ENCODE measurements at regions not wholly inside any gene's neighbourhood (a gene's known extent, or its start where the extent isn't known, plus 50 kb on each side); places are given as distances from the start of the nearest gene placed in this dataset.

DNA sequence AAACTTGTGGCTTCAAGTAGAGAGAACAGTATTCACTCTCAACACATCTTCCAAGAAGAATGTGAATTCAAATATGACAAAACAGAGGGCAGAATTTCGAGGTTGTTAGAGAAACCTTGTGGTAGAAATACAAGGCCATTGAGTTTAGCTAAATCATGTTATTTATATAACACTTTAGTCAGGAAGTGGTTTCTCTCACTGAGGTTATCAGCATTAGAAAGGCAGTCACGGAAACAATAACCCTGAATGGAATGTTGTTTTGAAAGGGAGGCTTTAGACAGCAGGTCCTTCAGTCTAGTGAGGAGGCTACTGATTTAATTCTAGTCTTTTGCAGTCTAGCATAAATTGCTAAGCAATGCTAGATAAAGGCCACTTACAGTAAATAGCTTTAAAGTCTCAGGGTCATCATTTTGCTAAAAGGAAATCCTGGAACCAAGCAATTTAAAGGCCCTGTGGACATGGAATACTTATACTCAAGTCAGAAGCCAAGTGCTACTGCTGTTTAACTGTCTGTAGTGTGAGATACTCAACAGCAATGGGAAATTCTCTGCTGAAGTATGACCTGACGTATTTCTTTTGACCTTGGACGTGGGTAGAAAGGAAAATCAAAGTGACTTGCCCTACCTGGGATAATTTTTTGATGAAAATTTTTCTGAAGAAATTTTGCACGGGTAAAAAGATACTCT, 89.0 kb upstream of the CHODL start:
- in situ Hi-C loops (cut with HindIII; ENCODE audit: extremely low pct_ligation_motif_present, low pct_unique_long_range_greater_than_20kb), result no loop called here
- intact Hi-C loops (cut with micrococcal nuclease; ENCODE audit: unreplicated experiment), result no loop called here
- ChIA-PET POLR2A (no interaction called here), CTCF (ENCODE audit: low intra/inter-chr PET ratio, low total read pairs) (no interaction called here)
- BruUV-seq (replicated peaks), result no TSS peak
- H3K79me2 ChIP-seq (ENCODE audit: insufficient read depth, low read length), result no peaks in the 10 kb centered on the region
- H3K4me2 ChIP-seq (ENCODE audit: low read depth, low read length), result no peak overlapping the region
- no peaks in the 10 kb centered on the region for H3K4me1 ChIP-seq (ENCODE audit: insufficient read depth, low read length)
- no peak overlapping the region for H3K9ac ChIP-seq (ENCODE audit: insufficient read depth, low read depth, low read length)
- H4K20me1 ChIP-seq (ENCODE audit: insufficient read depth, low read length), result no peaks in the 10 kb centered on the region
- H3K4me3 ChIP-seq (replicated peaks in 1 of 3; ENCODE audit: insufficient read depth in 1 of 3, low read depth in 2 of 3, low read length in 3 of 3), result no peak overlapping the region
- H3K36me3 ChIP-seq (replicated peaks in 1 of 2; ENCODE audit: control insufficient read depth in 1 of 2, insufficient read depth in 2 of 2, low read length in 2 of 2), result no peaks in the 10 kb centered on the region
- no peaks in the 10 kb centered on the region for H3K9me3 ChIP-seq (ENCODE audit: low read length)
- 0% methylated on average over 5 of the region's 5 CpGs for WGBS (ENCODE audit: low lambda C conversion rate)
- ATAC-seq (no peak), FAIRE-seq (no peak), DNase-seq (ENCODE audit: low spot score) (no peak)
- no peak overlapping the region for H2AFZ ChIP-seq (ENCODE audit: low read length)
- no peak overlapping the region for H3K27ac ChIP-seq (ENCODE audit: extremely low read length, insufficient read depth, low read length)
- H3K27me3 ChIP-seq (ENCODE audit: control insufficient read depth in 1 of 2, insufficient read depth in 2 of 2, low read length in 2 of 2), result no peaks in the 10 kb centered on the region
- TF ChIP-seq ZMYM3 (CRISPR knock-in tag; IDR thresholded peaks at IDR 0.05) (no peak), ZNF674 (CRISPR knock-in tag; IDR thresholded peaks at IDR 0.05; ENCODE audit: low read depth) (no peak), MTA1 (CRISPR knock-in tag; IDR thresholded peaks at IDR 0.05; ENCODE audit: borderline replicate concordance) (no peak), KMT2B (CRISPR knock-in tag; IDR thresholded peaks at IDR 0.05) (no peak), RARG (CRISPR knock-in tag; IDR thresholded peaks at IDR 0.05; ENCODE audit: low read depth) (no peak), CBFB (CRISPR knock-in tag; IDR thresholded peaks at IDR 0.05) (no peak), ATM (IDR thresholded peaks at IDR 0.05; ENCODE audit: borderline replicate concordance) (no peak), ZNF546 (CRISPR knock-in tag; conservative IDR thresholded peaks at IDR 0.05) (no peak)
- TF ChIP-seq, protein P1, sequence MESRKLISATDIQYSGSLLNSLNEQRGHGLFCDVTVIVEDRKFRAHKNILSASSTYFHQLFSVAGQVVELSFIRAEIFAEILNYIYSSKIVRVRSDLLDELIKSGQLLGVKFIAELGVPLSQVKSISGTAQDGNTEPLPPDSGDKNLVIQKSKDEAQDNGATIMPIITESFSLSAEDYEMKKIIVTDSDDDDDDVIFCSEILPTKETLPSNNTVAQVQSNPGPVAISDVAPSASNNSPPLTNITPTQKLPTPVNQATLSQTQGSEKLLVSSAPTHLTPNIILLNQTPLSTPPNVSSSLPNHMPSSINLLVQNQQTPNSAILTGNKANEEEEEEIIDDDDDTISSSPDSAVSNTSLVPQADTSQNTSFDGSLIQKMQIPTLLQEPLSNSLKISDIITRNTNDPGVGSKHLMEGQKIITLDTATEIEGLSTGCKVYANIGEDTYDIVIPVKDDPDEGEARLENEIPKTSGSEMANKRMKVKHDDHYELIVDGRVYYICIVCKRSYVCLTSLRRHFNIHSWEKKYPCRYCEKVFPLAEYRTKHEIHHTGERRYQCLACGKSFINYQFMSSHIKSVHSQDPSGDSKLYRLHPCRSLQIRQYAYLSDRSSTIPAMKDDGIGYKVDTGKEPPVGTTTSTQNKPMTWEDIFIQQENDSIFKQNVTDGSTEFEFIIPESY (CRISPR knock-in tag; IDR thresholded peaks at IDR 0.05), result no peak
- TF ChIP-seq, protein P2, sequence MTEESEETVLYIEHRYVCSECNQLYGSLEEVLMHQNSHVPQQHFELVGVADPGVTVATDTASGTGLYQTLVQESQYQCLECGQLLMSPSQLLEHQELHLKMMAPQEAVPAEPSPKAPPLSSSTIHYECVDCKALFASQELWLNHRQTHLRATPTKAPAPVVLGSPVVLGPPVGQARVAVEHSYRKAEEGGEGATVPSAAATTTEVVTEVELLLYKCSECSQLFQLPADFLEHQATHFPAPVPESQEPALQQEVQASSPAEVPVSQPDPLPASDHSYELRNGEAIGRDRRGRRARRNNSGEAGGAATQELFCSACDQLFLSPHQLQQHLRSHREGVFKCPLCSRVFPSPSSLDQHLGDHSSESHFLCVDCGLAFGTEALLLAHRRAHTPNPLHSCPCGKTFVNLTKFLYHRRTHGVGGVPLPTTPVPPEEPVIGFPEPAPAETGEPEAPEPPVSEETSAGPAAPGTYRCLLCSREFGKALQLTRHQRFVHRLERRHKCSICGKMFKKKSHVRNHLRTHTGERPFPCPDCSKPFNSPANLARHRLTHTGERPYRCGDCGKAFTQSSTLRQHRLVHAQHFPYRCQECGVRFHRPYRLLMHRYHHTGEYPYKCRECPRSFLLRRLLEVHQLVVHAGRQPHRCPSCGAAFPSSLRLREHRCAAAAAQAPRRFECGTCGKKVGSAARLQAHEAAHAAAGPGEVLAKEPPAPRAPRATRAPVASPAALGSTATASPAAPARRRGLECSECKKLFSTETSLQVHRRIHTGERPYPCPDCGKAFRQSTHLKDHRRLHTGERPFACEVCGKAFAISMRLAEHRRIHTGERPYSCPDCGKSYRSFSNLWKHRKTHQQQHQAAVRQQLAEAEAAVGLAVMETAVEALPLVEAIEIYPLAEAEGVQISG (CRISPR knock-in tag; IDR thresholded peaks at IDR 0.05), result no peak
- TF ChIP-seq, protein P3, sequence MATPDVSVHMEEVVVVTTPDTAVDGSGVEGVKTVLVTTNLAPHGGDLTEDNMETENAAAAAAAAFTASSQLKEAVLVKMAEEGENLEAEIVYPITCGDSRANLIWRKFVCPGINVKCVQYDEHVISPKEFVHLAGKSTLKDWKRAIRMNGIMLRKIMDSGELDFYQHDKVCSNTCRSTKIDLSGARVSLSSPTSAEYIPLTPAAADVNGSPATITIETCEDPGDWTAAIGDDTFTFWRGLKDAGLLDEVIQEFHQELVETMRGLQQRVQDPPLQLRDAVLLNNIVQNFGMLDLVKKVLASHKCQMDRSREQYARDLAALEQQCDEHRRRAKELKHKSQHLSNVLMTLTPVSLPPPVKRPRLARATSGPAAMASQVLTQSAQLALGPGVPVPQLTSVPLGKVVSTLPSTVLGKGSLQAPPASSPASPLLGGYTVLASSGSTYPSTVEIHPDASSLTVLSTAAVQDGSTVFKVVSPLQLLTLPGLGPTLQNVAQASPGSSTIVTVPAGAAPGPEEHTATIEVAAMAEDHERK (CRISPR knock-in tag; IDR thresholded peaks at IDR 0.05; ENCODE audit: low read depth), result no peak
- TF ChIP-seq, protein P4, sequence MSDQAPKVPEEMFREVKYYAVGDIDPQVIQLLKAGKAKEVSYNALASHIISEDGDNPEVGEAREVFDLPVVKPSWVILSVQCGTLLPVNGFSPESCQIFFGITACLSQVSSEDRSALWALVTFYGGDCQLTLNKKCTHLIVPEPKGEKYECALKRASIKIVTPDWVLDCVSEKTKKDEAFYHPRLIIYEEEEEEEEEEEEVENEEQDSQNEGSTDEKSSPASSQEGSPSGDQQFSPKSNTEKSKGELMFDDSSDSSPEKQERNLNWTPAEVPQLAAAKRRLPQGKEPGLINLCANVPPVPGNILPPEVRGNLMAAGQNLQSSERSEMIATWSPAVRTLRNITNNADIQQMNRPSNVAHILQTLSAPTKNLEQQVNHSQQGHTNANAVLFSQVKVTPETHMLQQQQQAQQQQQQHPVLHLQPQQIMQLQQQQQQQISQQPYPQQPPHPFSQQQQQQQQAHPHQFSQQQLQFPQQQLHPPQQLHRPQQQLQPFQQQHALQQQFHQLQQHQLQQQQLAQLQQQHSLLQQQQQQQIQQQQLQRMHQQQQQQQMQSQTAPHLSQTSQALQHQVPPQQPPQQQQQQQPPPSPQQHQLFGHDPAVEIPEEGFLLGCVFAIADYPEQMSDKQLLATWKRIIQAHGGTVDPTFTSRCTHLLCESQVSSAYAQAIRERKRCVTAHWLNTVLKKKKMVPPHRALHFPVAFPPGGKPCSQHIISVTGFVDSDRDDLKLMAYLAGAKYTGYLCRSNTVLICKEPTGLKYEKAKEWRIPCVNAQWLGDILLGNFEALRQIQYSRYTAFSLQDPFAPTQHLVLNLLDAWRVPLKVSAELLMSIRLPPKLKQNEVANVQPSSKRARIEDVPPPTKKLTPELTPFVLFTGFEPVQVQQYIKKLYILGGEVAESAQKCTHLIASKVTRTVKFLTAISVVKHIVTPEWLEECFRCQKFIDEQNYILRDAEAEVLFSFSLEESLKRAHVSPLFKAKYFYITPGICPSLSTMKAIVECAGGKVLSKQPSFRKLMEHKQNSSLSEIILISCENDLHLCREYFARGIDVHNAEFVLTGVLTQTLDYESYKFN (CRISPR knock-in tag; conservative IDR thresholded peaks at IDR 0.05), result no peak
- TF ChIP-seq, protein P5, sequence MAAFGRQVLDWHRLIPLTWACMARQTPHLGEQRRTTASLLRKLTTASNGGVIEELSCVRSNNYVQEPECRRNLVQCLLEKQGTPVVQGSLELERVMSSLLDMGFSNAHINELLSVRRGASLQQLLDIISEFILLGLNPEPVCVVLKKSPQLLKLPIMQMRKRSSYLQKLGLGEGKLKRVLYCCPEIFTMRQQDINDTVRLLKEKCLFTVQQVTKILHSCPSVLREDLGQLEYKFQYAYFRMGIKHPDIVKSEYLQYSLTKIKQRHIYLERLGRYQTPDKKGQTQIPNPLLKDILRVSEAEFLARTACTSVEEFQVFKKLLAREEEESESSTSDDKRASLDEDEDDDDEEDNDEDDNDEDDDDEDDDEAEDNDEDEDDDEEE (CRISPR knock-in tag; IDR thresholded peaks at IDR 0.05), result no peak

Measured in HepG2 (cell line).